ENCODE measurements at regions not wholly inside any gene's neighbourhood (a gene's known extent, or its start where the extent isn't known, plus 50 kb on each side); places are given as distances from the start of the nearest gene placed in this dataset.

GRCh38 chr21:45593162-45594022 lies 50.1 kb upstream of the PCBP3 start (continued):
- no peak for TF ChIP-seq EZH2 (IDR thresholded peaks at IDR 0.05; ENCODE audit: low read depth, unreplicated experiment)

Data from GM23338 (cell line).